GM12874 (cell line): ENCODE measurements at regions not wholly inside any gene's neighbourhood (a gene's known extent, or its start where the extent isn't known, plus 50 kb on each side); places are given as distances from the start of the nearest gene placed in this dataset.

Source experiments
- TF ChIP-seq, protein P1 (sequence below): IDR thresholded peaks from 2 replicates; pipeline ENCODE4 v1.5.1; 2011; ENCODE audit warnings: low read depth, mild to moderate bottlenecking, control low read depth, low read length, moderate library complexity; ENCODE audit not compliant: insufficient read depth

DNA sequence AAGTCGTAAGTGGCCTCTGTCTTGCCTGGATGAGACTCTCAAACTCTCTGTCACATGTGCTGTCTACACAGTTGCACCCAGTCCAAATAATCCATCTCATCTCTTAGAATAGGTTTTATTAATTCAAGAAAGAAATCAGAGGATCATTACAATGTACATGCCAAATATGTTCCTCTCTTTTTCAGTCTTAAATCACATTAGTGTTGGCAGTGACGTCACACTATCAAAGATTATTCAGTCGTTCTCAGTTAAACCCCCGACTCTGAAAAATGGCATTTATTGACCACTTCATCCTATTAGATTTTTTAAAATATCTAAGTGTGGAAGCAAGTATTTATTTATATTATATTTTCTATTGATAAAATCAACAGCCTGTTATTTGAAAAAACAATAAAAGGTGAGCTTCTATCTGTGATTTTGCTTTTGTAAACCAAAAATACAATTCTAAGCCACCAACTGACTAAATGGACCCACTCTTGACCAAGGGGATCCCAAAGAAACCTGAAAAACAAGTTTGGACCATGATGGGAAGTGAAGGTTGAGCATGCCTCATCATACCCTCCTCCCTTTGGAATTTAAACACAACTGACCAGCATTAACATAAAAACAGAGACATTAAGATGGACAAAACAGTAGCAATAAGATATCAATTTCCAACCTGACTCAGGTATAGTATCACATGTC lies 1894.4 kb upstream of the LRRTM1 start:
- TF ChIP-seq, protein P1, sequence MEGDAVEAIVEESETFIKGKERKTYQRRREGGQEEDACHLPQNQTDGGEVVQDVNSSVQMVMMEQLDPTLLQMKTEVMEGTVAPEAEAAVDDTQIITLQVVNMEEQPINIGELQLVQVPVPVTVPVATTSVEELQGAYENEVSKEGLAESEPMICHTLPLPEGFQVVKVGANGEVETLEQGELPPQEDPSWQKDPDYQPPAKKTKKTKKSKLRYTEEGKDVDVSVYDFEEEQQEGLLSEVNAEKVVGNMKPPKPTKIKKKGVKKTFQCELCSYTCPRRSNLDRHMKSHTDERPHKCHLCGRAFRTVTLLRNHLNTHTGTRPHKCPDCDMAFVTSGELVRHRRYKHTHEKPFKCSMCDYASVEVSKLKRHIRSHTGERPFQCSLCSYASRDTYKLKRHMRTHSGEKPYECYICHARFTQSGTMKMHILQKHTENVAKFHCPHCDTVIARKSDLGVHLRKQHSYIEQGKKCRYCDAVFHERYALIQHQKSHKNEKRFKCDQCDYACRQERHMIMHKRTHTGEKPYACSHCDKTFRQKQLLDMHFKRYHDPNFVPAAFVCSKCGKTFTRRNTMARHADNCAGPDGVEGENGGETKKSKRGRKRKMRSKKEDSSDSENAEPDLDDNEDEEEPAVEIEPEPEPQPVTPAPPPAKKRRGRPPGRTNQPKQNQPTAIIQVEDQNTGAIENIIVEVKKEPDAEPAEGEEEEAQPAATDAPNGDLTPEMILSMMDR: no peak

DNA sequence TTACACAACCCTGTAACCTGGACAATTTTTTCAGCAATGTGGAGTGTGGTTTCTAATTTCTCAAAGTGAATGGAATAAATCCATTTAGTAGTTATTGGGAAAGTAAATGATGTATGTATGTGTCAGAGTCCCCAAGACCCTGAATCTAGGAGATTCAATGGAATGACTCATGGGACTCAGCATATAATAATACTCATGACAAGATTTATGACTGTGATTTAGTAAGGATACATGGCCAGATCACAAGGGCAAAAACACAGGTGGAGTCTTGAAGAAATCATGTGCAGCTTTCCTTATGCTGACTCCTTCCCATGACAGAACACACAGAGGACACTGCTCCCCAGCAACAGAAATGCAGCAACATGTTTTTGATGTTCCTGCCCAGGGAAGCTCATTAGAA lies 1877.7 kb upstream of the LRRTM1 start:
- TF ChIP-seq, protein P1: no peak

DNA sequence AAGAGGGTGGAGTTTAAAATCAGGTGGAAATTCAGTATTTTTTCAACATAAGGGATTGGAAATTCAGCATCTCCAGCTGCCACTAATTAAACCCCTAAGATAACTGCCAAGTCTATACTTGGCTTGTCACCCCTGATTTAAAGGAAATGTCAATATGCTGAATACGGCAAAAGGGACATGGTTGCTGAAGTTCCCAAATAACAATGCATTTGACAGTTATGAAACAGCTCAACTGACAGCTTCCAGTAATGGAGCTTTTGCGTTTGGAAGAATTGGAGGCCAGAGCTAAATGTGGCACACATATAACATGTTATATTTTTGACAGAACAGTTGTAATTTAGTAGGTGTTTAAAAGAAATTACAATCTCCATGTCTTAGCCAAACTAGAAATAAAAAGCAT lies 1867.9 kb upstream of the LRRTM1 start:
- TF ChIP-seq, protein P1: no peak

DNA sequence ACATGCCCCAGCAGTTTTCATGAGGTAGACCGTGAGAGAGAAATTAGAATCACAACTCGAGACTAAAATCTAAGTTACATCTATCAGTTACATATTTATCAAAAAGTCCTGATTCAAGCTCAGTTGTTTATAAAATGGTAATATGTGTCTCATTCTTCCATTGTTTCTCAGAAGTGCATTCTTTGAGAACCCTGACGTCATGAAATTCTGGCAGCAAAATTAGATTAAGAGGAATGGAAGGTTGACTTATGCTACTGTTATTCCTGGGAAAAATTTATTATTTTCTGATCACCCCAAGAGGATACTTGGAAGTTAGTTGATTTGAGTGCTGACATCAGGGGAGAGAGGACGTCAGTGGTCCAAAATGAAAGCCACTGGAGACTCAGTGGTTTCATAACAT lies 1864.8 kb upstream of the LRRTM1 start:
- TF ChIP-seq, protein P1: no peak

DNA sequence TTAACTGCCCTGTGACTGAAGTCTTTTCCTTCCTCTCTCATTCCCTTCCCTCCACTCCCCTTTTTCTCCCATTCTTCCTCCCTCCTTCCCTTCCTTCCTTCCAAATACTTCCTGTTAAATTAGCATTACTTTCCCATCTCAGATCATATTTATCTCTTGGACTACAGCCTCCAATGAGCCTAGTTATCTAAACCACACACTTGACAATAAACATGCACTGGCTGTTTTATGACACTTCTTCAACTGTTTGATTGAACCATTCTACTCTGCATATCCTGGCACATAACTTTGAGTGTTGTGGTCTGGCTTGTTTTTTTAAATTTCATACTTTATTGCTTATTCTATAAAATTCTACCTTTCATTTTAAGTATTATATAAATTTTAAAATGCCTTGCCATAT lies 1860.8 kb upstream of the LRRTM1 start:
- TF ChIP-seq, protein P1: no peak

DNA sequence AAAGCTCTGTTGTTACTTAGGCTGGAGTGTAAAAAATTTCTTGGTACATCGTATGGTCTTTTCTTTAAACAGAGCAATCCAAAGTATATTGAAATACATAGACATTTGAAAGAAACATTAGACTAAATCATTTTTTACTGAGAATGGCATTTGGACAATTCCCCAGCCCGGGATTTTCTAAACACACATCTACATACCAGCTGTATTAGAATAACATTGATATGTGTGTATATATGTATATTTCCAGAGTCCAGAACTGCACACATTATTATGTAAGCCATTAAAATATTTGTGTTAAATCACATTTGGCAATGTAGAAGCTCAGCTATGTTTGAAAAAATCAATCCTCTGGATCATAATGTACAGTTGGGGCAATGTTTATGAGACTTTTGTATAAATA lies 1853.6 kb upstream of the LRRTM1 start:
- TF ChIP-seq, protein P1: no peak

DNA sequence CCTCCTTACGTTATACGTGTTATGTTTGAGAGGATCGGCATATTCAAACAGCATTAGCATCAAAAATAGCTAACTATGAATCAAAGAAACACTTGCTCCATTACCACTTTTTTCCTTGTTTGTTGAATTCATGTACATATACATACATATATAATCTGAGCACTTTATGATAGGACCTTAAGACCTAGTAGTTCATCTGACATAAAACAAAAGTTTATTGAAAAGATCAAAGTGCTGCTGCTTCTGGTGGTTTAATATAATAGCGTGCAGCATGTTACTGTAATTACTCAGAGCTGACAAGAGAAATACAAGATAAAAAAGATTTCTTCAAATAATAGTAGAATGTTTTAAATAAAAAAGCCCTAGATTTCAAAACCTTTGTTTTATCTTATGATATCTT lies 1850.9 kb upstream of the LRRTM1 start:
- TF ChIP-seq, protein P1: no peak
